ENCODE measurements at regions not wholly inside any gene's neighbourhood (a gene's known extent, or its start where the extent isn't known, plus 50 kb on each side); places are given as distances from the start of the nearest gene placed in this dataset.
A peak's percentile ranks its signal among the peaks of the same experiment; 100 is the strongest.

GRCh38 chr18:2050702-2051201 is 520.6 kb downstream of the METTL4 start:
- DNase-seq (ENCODE audit: low read depth), result no peak

GRCh38 chr18:2053490-2054089 is 517.7 kb downstream of the METTL4 start:
- DNase-seq (ENCODE audit: low read depth), result no peak

GRCh38 chr18:2059336-2059735 is 512.0 kb downstream of the METTL4 start:
- no peak for DNase-seq (ENCODE audit: low read depth)

- no peak for DNase-seq (ENCODE audit: low read depth)
These were observed 511.2 kb downstream of the METTL4 start for GRCh38 chr18:2060086-2060485.

- no peak for DNase-seq (ENCODE audit: low read depth)
These were observed 500.7 kb downstream of the METTL4 start for GRCh38 chr18:2070631-2071030.

- DNase-seq (ENCODE audit: low read depth), result no peak
These were observed 495.8 kb downstream of the METTL4 start for GRCh38 chr18:2075499-2075898.

GRCh38 chr18:2082676-2083075 is 488.6 kb downstream of the METTL4 start:
- DNase-seq (ENCODE audit: low read depth), result no peak

GRCh38 chr18:2083691-2084090 is 487.6 kb downstream of the METTL4 start:
- no peak for DNase-seq (ENCODE audit: low read depth)

- no peak for DNase-seq (ENCODE audit: low read depth)
These were observed 484.9 kb downstream of the METTL4 start for GRCh38 chr18:2086439-2086838.

GRCh38 chr18:2087877-2088673 is 483.2 kb downstream of the METTL4 start:
- no peak for DNase-seq (ENCODE audit: low read depth)

GRCh38 chr18:2089396-2089795 is 481.9 kb downstream of the METTL4 start:
- peak; percentile 12 for DNase-seq (ENCODE audit: low read depth)

GRCh38 chr18:2091937-2092336 is 479.4 kb downstream of the METTL4 start:
- no peak for DNase-seq (ENCODE audit: low read depth)

- DNase-seq (ENCODE audit: low read depth), result no peak
These were observed 474.8 kb downstream of the METTL4 start for GRCh38 chr18:2096551-2096950.

GRCh38 chr18:2100694-2101213 is 470.6 kb downstream of the METTL4 start:
- DNase-seq (ENCODE audit: low read depth), result no peak

- DNase-seq (ENCODE audit: low read depth), result no peak
These were observed 469.3 kb downstream of the METTL4 start for GRCh38 chr18:2102022-2102421.

- no peak for DNase-seq (ENCODE audit: low read depth)
These were observed 468.0 kb downstream of the METTL4 start for GRCh38 chr18:2103299-2103698.

- DNase-seq (ENCODE audit: low read depth), result peak; percentile 14
These were observed 466.5 kb downstream of the METTL4 start for GRCh38 chr18:2104620-2105462.

- no peak for DNase-seq (ENCODE audit: low read depth)
These were observed 462.7 kb downstream of the METTL4 start for GRCh38 chr18:2108591-2108990.

GRCh38 chr18:2111456-2111855 is 459.8 kb downstream of the METTL4 start:
- DNase-seq (ENCODE audit: low read depth), result no peak

- no peak for DNase-seq (ENCODE audit: low read depth)
These were observed 458.8 kb downstream of the METTL4 start for GRCh38 chr18:2112435-2113045.

- DNase-seq (ENCODE audit: low read depth), result no peak
These were observed 457.0 kb downstream of the METTL4 start for GRCh38 chr18:2114289-2114688.

GRCh38 chr18:2114765-2115164 is 456.5 kb downstream of the METTL4 start:
- DNase-seq (ENCODE audit: low read depth), result no peak

All from CMK (cell line).